Endothelial cell of umbilical vein (primary cell): ENCODE measurements at regions not wholly inside any gene's neighbourhood (a gene's known extent, or its start where the extent isn't known, plus 50 kb on each side); places are given as distances from the start of the nearest gene placed in this dataset.

ENCODE experiments used
- BruUV-seq: library from RNA; stranded (reverse); fragments of 400-500 nt; replicated peaks from 2 replicates; lab custom pipeline; 2021; lab: Mats Ljungman, UMichigan
- CTCF ChIA-PET: fragments of 300-600, 350-600 bp; sonication (Branson Sonifier 250); formaldehyde crosslinking; loops from one replicate; lab custom pipeline; 2021; ENCODE audit warnings: antibody characterized with exemption, inconsistent platforms; lab: Charles Lee
- POLR2A ChIA-PET: fragments of 300-600, 350-600 bp; sonication (Branson Sonifier 250); formaldehyde crosslinking; loops from one replicate; lab custom pipeline; 2021; ENCODE audit warnings: antibody characterized with exemption, inconsistent platforms; lab: Charles Lee
- DNase-seq: peaks from one replicate; pipeline ENCODE4 v3.0.0-alpha.2; 2011; ENCODE audit warnings: low read depth, low spot score
- FAIRE-seq: peaks from 2 replicates; lab custom pipeline; 2011; peaks lifted over from hg19 to GRCh38; lab: Jason Lieb, UNC
- H2AFZ ChIP-seq: 2 replicates; pipeline ENCODE4 v1.6.0; 2012; ENCODE audit warnings: low read depth, low read length, control low read depth, inconsistent platforms
- H3K27ac ChIP-seq: 2 replicates; pipeline ENCODE4 v1.5.1; 2011; ENCODE audit warnings: low read depth, mild to moderate bottlenecking, control low read depth, low read length, moderate library complexity; ENCODE audit not compliant: insufficient read depth
- H3K27me3 ChIP-seq, 2 experiments: 2 replicates each; pipeline versions ENCODE4 v1.6.0 to v1.6.1; 2011; ENCODE audit warnings: low read length in 2 of 2, mixed read lengths in 1 of 2; ENCODE audit not compliant: control insufficient read depth in 2 of 2, insufficient read depth in 2 of 2
- H3K36me3 ChIP-seq, 2 experiments: 2 replicates in 1 of 2; 3 replicates in 1 of 2; pipeline ENCODE4 v1.5.1; 2011; ENCODE audit warnings: low read length in 2 of 2, mild to moderate bottlenecking in 1 of 2, moderate library complexity in 1 of 2; ENCODE audit not compliant: control insufficient read depth in 2 of 2, insufficient read depth in 2 of 2; ENCODE audit errors: extremely low read depth in 1 of 2
- H3K4me1 ChIP-seq: 3 replicates; pipeline ENCODE4 v1.5.1; 2011; ENCODE audit warnings: mild to moderate bottlenecking, low read length; ENCODE audit not compliant: control insufficient read depth, insufficient read depth; ENCODE audit errors: extremely low read depth
- H3K4me2 ChIP-seq: 2 replicates; pipeline ENCODE4 v1.6.1; 2011; ENCODE audit warnings: low read length, control low read depth, mixed read lengths; ENCODE audit not compliant: insufficient read depth
- H3K4me3 ChIP-seq, 3 experiments: fragments of 200-600 bp in 1 of 3; sonication (generic), shearing (Covaris generic) in 1 of 3; replicated peaks in 1 of 3; 2 replicates each; pipeline ENCODE4 v1.5.1; 2011 to 2016; ENCODE audit warnings: control low read depth in 3 of 3, low read length in 3 of 3, mild to moderate bottlenecking in 2 of 3, inconsistent platforms in 1 of 3, low read depth in 1 of 3, moderate library complexity in 1 of 3; ENCODE audit not compliant: insufficient read depth in 1 of 3
- H3K79me2 ChIP-seq: 2 replicates; pipeline ENCODE4 v1.6.0; 2012; ENCODE audit warnings: low read length, inconsistent platforms; ENCODE audit not compliant: control insufficient read depth, insufficient read depth
- H3K9ac ChIP-seq: replicated peaks from 2 replicates; pipeline ENCODE3; 2011; ENCODE audit warnings: low read length, control low read depth; ENCODE audit not compliant: insufficient read depth; ENCODE audit errors: extremely low read depth
- H3K9me1 ChIP-seq: replicated peaks from 3 replicates; pipeline ENCODE4 v1.6.0; 2011; ENCODE audit warnings: mild to moderate bottlenecking, low read length; ENCODE audit not compliant: control insufficient read depth, insufficient read depth; ENCODE audit errors: extremely low read depth
- H3K9me3 ChIP-seq: replicated peaks from 2 replicates; pipeline ENCODE4 v1.5.1; 2012; ENCODE audit warnings: low read length, inconsistent platforms; ENCODE audit not compliant: control insufficient read depth, insufficient read depth
- H4K20me1 ChIP-seq: replicated peaks from 2 replicates; pipeline ENCODE3; 2011; ENCODE audit warnings: mild to moderate bottlenecking, low read length; ENCODE audit not compliant: control insufficient read depth, insufficient read depth; ENCODE audit errors: extremely low read depth
- CTCF ChIP-seq, 2 donors: IDR thresholded peaks; 1 replicate in 1 of 2; 2 replicates in 1 of 2; pipeline ENCODE4 v1.5.1; 2011; ENCODE audit warnings: low read length in 2 of 2, mild to moderate bottlenecking in 2 of 2, moderate library complexity in 2 of 2, control low read depth in 1 of 2, inconsistent platforms in 1 of 2, low read depth in 1 of 2; ENCODE audit not compliant: insufficient read depth in 1 of 2; ENCODE audit errors: extremely low read depth in 1 of 2
- EZH2 ChIP-seq: IDR thresholded peaks from 2 replicates; pipeline ENCODE4 v1.6.1; 2012; ENCODE audit warnings: borderline replicate concordance, low read depth, mild to moderate bottlenecking, moderate library complexity, low read length, inconsistent platforms; ENCODE audit not compliant: severe bottlenecking
- FOS ChIP-seq: IDR thresholded peaks from 2 replicates; pipeline ENCODE4 v1.6.1; 2011; ENCODE audit warnings: mild to moderate bottlenecking, low read length, moderate library complexity, borderline replicate concordance; ENCODE audit not compliant: insufficient read depth
- GATA2 ChIP-seq: IDR thresholded peaks from 2 replicates; pipeline ENCODE4 v1.7.0; 2011; ENCODE audit warnings: low read depth, mild to moderate bottlenecking, moderate library complexity, mixed read lengths, low read length; ENCODE audit not compliant: insufficient read length, insufficient read depth
- JUN ChIP-seq: IDR thresholded peaks from 2 replicates; pipeline ENCODE4 v1.6.1; 2011; ENCODE audit warnings: borderline replicate concordance, low read depth; ENCODE audit not compliant: insufficient read length, insufficient read depth
- MYC ChIP-seq: IDR thresholded peaks from one replicate; pipeline ENCODE4 v1.6.1; 2011; ENCODE audit warnings: mild to moderate bottlenecking, low read depth, low read length
- POLR2A ChIP-seq: IDR thresholded peaks from 2 replicates; pipeline ENCODE4 v1.6.1; 2012; ENCODE audit warnings: low read depth, mild to moderate bottlenecking, control low read depth, low read length
- POLR2AphosphoS5 ChIP-seq: IDR thresholded peaks from 2 replicates; pipeline ENCODE4 v1.6.1; 2012; ENCODE audit warnings: low read depth, mild to moderate bottlenecking, control low read depth, low read length, moderate library complexity; ENCODE audit not compliant: insufficient read depth
- dilution Hi-C: fragments of 300-500 bp; cut with MboI; formaldehyde crosslinking; loops from one replicate; pipeline ENCODE4 v1.15.0; 2019; ENCODE audit warnings: low sequenced_read_pairs; ENCODE audit not compliant: extremely low pct_ligation_motif_present
- intact Hi-C: fragments of 100-400 bp; cut with micrococcal nuclease; formaldehyde crosslinking; loops from one replicate; pipeline ENCODE4 v1.10.0; 2022

- Histone ChIP-seq H3K4me1 (no peaks in the 10 kb centered on the region), H3K9me3 (no peaks in the 10 kb centered on the region), H3K9ac (no peak overlapping the region), H2AFZ (no peak overlapping the region), H3K36me3 (no peaks in the 10 kb centered on the region), H3K27me3 (peaks cover 0 to 2% of the 10 kb centered on the region in 2 experiments), H3K79me2 (no peaks in the 10 kb centered on the region), H4K20me1 (no peaks in the 10 kb centered on the region), H3K4me3 (no peak overlapping the region), H3K4me2 (no peak overlapping the region), H3K27ac (no peak overlapping the region), H3K9me1 (no peaks in the 10 kb centered on the region)
- intact Hi-C loops (no loop called here), dilution Hi-C loops (no loop called here)
- no TSS peak for BruUV-seq
- FAIRE-seq = no peak
- CTCF ChIA-PET = interaction anchor here (0.8 to 4.5 kb wide), 5 partner anchors 11 to 520 kb away, joined by 3 to 16 read pairs (median 4); no protein-coding TSS in a partner anchor
- no peak for TF ChIP-seq POLR2A
- no peak for TF ChIP-seq EZH2
- no peak for TF ChIP-seq GATA2
- TF ChIP-seq CTCF (IDR thresholded peaks at IDR 0.05; ENCODE audit: extremely low read depth in 1 of 2, insufficient read depth in 1 of 2, low read depth in 1 of 2, low read length in 2 of 2) = no peak
- TF ChIP-seq JUN = no peak
- no peak for TF ChIP-seq POLR2AphosphoS5
- TF ChIP-seq FOS = no peak
- TF ChIP-seq MYC = no peak
- no peak for DNase-seq
- POLR2A ChIA-PET = no interaction called here
Observed at GRCh38 chr2:234597576-234597861, 100.6 kb upstream of the ARL4C start.
